ENCODE measurements at regions not wholly inside any gene's neighbourhood (a gene's known extent, or its start where the extent isn't known, plus 50 kb on each side); places are given as distances from the start of the nearest gene placed in this dataset.

DNA sequence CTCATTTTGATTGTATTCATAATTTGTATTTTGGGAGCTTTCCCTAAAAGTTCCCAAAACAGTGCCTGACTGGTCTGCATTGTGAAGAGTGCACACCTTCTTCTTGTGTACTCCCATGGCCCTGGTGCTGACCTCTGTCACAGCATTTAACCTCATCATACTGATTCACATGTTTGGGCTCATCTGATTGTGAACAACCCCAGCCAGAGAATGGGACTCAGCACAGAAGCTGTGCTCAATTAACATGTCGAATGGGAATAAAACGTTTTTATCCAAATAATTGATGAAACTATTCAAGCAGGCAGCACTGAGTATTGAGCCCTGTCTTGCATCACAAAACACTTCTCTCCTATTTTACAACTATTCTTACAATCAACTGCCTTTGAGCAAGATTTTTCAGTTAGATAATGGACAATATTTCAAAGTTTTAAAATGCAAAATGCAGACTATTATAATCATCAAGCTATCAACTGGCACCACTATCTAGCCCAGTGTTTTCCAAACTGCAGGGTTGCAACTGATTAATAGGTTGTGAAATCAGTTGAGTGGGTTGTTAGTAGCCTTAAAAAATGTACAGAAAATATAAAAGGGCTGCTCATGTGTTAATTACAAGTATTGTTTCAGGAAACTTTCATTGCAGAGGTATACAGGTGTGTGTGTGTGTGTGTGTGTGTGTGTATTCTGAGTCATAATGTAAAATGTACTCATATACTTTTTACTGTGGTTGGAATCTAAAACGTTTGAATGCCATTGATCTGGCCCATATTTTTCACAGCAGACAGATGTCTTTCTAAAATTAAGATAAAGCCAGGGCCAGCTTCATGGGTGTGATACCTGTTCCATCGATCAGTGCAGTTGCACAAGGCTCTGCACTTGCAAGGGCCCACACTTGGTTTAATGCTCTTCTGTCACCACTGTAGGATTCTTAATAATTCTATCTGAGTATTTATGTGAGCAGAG is 190.5 kb downstream of the PIK3R1 start:
- H3K4me3 ChIP-seq (ENCODE audit: low read depth in 1 of 2, low read length in 2 of 2), result no peak overlapping the region
- H3K9me3 ChIP-seq (ENCODE audit: control insufficient read depth in 1 of 2, low read length in 2 of 2), result no peaks in the 10 kb centered on the region
- H3K27ac ChIP-seq (ENCODE audit: low read depth, low read length), result no peak overlapping the region
- no peaks in the 10 kb centered on the region for H3K36me3 ChIP-seq (ENCODE audit: control insufficient read depth in 1 of 2, insufficient read depth in 2 of 2, low read length in 2 of 2)
- peaks cover 11 to 18% of the 10 kb centered on the region in 2 donors for H3K4me1 ChIP-seq (ENCODE audit: control insufficient read depth in 1 of 2, insufficient read depth in 2 of 2, low read length in 2 of 2)
- no peaks in the 10 kb centered on the region for H3K27me3 ChIP-seq (ENCODE audit: control insufficient read depth in 1 of 2, insufficient read depth in 2 of 2, low read length in 2 of 2)
- H3K9ac ChIP-seq (ENCODE audit: low read depth in 1 of 2, low read length in 2 of 2), result no peak overlapping the region

DNA sequence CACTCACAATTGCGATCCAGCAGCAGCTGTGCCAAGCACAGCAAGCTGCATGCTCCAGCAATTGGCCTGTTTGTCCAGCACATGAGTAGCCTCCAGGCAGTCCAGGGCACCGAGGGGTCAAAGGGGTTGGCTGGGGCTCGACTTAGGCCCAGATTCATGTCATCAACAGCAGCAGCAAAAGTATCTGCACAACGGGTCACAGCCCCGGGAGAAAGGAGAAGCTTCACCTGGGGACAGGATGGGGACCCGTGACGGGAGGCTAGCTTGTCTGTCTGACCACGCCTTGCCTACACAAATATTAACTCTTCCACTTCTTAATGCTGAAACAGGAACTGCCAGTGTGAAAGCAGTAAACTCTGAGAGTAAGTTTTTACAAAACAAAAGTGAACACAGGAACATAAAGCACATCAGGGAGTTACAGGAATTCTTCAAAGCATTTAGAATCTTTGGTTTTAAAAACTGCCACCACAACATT is 191.2 kb downstream of the PIK3R1 start:
- no peak overlapping the region for H3K27ac ChIP-seq (ENCODE audit: low read depth, low read length)
- no peak overlapping the region for H3K9ac ChIP-seq (ENCODE audit: low read depth in 1 of 2, low read length in 2 of 2)

DNA sequence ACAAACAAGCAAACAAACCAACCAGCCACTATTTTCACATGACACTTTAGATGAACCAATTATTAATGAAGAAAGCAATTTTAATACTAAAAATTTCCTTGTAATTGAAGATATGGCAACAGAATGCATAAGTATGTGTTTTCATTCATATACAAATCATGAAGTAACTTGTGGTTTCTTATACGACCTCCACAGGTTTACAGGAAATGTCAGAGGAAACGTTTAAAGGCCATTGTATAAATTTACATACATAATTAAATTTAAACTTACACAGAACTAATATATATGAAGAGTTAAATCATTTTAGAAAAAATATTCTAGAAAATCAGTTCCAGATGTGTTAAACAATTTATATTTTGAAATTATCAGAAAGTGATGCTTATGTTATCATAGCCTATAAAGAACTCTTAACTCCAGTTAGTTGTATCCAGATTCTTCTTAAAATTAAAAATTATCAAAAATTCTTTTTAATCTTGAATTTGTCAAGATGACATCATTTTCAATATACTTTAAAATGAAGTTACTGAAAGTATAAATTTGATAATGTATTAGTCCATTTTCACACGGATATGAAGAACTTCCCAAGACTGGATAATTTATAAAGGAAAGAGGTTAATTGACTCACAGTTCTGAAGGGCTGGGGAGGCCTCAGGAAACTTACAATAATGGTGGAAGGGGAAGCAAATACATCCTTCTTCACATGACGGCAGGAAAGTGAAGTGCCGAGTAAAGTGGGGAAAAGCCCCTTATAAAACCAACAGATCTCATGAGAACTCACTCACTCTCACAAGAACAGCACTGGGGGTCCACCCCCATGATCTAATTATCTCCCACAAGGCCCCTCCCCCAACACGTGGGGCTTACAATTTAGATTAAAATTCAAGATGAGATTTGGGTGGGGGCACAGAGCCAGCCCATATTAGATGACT is 192.0 kb downstream of the PIK3R1 start:
- H3K4me1 ChIP-seq (ENCODE audit: control insufficient read depth in 1 of 2, insufficient read depth in 2 of 2, low read length in 2 of 2), result peaks cover 11 to 18% of the 10 kb centered on the region in 2 donors
- H3K27ac ChIP-seq (ENCODE audit: low read depth, low read length), result no peak overlapping the region
- no peak overlapping the region for H3K9ac ChIP-seq (ENCODE audit: low read depth in 1 of 2, low read length in 2 of 2)

More for the DNA sequence above, 191.2 kb downstream of the PIK3R1 start:
- H3K4me3 ChIP-seq (ENCODE audit: low read depth in 1 of 2, low read length in 2 of 2), result no peak overlapping the region
- H3K27me3 ChIP-seq (ENCODE audit: control insufficient read depth in 1 of 2, insufficient read depth in 2 of 2, low read length in 2 of 2), result no peaks in the 10 kb centered on the region
- H3K9me3 ChIP-seq (ENCODE audit: control insufficient read depth in 1 of 2, low read length in 2 of 2), result no peaks in the 10 kb centered on the region
- H3K4me1 ChIP-seq (ENCODE audit: control insufficient read depth in 1 of 2, insufficient read depth in 2 of 2, low read length in 2 of 2), result peaks cover 11 to 18% of the 10 kb centered on the region in 2 donors
- no peaks in the 10 kb centered on the region for H3K36me3 ChIP-seq (ENCODE audit: control insufficient read depth in 1 of 2, insufficient read depth in 2 of 2, low read length in 2 of 2)

DNA sequence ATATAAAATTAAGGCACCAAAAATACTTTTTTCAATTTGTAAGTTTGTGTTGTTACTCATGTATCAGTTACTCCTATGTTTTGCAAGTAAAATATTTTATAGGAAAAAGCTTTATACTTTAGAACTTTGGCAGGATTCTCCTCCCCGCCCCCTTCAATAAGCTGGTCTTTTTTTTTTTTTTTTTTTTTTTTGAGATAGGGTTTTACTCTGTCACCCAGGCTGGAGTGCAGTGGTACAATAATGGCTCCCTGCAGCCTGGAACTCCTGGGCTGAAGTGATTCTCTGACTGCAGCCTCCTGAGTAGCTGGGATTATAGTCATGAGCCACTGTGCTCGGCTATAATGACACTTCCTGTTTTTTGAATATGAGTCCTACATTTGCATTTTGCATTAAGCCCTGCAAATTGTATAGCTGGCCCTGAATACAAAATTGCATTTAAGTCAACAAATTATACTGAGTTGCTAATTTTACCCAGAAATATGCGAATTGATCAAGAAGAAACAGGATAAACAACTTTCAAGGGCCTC is 192.9 kb downstream of the PIK3R1 start:
- H3K27me3 ChIP-seq (ENCODE audit: control insufficient read depth in 1 of 2, insufficient read depth in 2 of 2, low read length in 2 of 2), result no peaks in the 10 kb centered on the region
- H3K27ac ChIP-seq (ENCODE audit: low read depth, low read length), result no peak overlapping the region
- no peak overlapping the region for H3K9ac ChIP-seq (ENCODE audit: low read depth in 1 of 2, low read length in 2 of 2)
- no peaks in the 10 kb centered on the region for H3K36me3 ChIP-seq (ENCODE audit: control insufficient read depth in 1 of 2, insufficient read depth in 2 of 2, low read length in 2 of 2)
- no peaks in the 10 kb centered on the region for H3K9me3 ChIP-seq (ENCODE audit: control insufficient read depth in 1 of 2, low read length in 2 of 2)
- no peak overlapping the region for H3K4me3 ChIP-seq (ENCODE audit: low read depth in 1 of 2, low read length in 2 of 2)
- H3K4me1 ChIP-seq (ENCODE audit: control insufficient read depth in 1 of 2, insufficient read depth in 2 of 2, low read length in 2 of 2), result peaks cover 11 to 18% of the 10 kb centered on the region in 2 donors

More for the DNA sequence above, 192.0 kb downstream of the PIK3R1 start:
- no peaks in the 10 kb centered on the region for H3K27me3 ChIP-seq (ENCODE audit: control insufficient read depth in 1 of 2, insufficient read depth in 2 of 2, low read length in 2 of 2)
- no peak overlapping the region for H3K4me3 ChIP-seq (ENCODE audit: low read depth in 1 of 2, low read length in 2 of 2)
- no peaks in the 10 kb centered on the region for H3K36me3 ChIP-seq (ENCODE audit: control insufficient read depth in 1 of 2, insufficient read depth in 2 of 2, low read length in 2 of 2)
- no peaks in the 10 kb centered on the region for H3K9me3 ChIP-seq (ENCODE audit: control insufficient read depth in 1 of 2, low read length in 2 of 2)

DNA sequence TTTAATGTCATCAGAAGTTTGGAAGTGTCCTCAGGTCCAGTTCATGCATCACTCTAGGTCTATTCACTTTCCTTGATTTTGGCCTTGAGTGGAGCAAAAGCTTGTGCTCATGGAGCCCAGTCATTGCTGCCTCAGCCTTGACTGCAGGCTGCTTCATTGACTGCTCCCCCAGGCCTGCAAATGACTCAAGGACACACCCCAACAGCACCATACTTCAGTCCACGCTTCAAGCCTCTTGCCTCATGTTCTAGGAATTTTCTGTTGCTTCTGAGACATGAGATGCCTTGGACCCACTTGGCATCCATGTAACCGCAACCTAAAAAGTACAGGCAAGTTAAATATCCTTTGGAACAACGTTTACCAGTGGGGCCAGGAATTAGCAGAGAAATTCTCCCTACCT is 193.7 kb downstream of the PIK3R1 start:
- Histone ChIP-seq H3K27me3 (ENCODE audit: control insufficient read depth in 1 of 2, insufficient read depth in 2 of 2, low read length in 2 of 2) (no peaks in the 10 kb centered on the region), H3K9me3 (ENCODE audit: control insufficient read depth in 1 of 2, low read length in 2 of 2) (no peaks in the 10 kb centered on the region), H3K9ac (ENCODE audit: low read depth in 1 of 2, low read length in 2 of 2) (no peak overlapping the region), H3K4me3 (ENCODE audit: low read depth in 1 of 2, low read length in 2 of 2) (no peak overlapping the region), H3K4me1 (ENCODE audit: control insufficient read depth in 1 of 2, insufficient read depth in 2 of 2, low read length in 2 of 2) (peaks cover 11 to 18% of the 10 kb centered on the region in 2 donors), H3K36me3 (ENCODE audit: control insufficient read depth in 1 of 2, insufficient read depth in 2 of 2, low read length in 2 of 2) (no peaks in the 10 kb centered on the region), H3K27ac (ENCODE audit: low read depth, low read length) (no peak overlapping the region)

DNA sequence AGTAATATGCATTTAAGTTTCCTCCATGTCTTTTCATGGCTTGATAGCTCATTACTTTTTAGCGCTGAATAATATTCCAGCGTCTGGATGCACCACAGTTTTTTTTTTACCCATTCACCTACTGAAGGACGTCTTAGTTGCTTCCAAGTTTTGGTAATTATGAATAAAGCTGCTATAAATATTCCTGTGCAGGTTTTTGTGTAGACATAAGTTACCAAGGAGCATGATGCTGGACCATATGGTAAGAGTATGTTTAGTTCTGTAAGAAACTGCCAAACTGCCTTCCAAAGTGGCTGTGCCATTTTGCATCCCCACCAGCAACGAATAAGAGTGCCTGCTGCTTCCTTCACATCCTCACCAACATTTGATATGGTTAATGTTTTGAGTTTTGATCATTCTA is 195.6 kb downstream of the PIK3R1 start:
- Histone ChIP-seq H3K4me1 (ENCODE audit: control insufficient read depth in 1 of 2, insufficient read depth in 2 of 2, low read length in 2 of 2) (peaks cover 11% of the 10 kb centered on the region in 2 donors), H3K36me3 (ENCODE audit: control insufficient read depth in 1 of 2, insufficient read depth in 2 of 2, low read length in 2 of 2) (no peaks in the 10 kb centered on the region), H3K9me3 (ENCODE audit: control insufficient read depth in 1 of 2, low read length in 2 of 2) (no peaks in the 10 kb centered on the region), H3K9ac (ENCODE audit: low read depth in 1 of 2, low read length in 2 of 2) (no peak overlapping the region), H3K27me3 (ENCODE audit: control insufficient read depth in 1 of 2, insufficient read depth in 2 of 2, low read length in 2 of 2) (no peaks in the 10 kb centered on the region), H3K27ac (ENCODE audit: low read depth, low read length) (no peak overlapping the region), H3K4me3 (ENCODE audit: low read depth in 1 of 2, low read length in 2 of 2) (no peak overlapping the region)

DNA sequence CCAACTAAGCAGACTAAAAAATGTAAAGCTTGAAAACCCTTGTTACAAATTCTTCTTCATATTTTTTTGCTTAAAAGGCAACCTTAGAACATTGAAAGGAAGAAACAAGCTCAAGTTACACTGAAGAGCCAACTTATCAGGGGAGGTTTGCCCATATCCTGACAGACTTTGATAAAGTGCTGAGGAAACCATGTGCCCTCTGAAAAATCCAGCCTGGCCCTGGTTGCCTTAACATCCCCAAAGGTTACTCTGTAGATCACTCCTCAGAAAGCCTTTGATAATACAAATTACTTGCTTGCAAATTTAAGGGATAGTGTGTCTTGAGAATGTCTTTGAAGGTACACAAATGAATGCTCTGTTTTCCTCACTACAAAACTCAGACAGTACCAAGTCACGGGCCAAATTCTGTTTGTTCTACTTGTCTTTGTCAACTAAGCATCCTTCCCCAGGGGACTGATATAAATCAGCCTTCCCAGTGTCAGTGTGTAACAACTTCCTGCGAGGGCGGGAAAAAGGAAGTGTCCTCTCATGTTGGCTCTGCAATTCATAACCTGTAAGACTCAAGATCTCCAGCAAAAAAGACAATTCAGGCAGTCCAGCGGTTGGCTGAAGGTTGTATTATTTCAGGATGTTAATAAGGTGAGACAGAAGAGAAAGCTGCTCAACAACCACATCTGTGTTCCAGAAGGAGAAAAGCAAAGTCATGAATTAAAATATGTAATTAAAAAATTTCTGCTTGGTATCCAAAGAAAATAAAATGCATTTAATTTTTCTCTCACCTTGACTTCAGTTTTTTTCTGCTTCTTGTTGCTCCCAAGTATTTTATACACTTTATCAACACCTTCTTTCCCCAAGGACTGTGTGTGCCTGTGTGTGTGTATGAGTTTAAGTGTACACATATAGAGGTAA is 199.9 kb downstream of the PIK3R1 start:
- Histone ChIP-seq H3K4me3 (ENCODE audit: low read depth in 1 of 2, low read length in 2 of 2) (no peak overlapping the region), H3K9ac (ENCODE audit: low read depth in 1 of 2, low read length in 2 of 2) (no peak overlapping the region), H3K4me1 (ENCODE audit: control insufficient read depth in 1 of 2, insufficient read depth in 2 of 2, low read length in 2 of 2) (peaks cover 7 to 10% of the 10 kb centered on the region in 2 donors), H3K36me3 (ENCODE audit: control insufficient read depth in 1 of 2, insufficient read depth in 2 of 2, low read length in 2 of 2) (no peaks in the 10 kb centered on the region), H3K27ac (ENCODE audit: low read depth, low read length) (no peak overlapping the region), H3K9me3 (ENCODE audit: control insufficient read depth in 1 of 2, low read length in 2 of 2) (no peaks in the 10 kb centered on the region), H3K27me3 (ENCODE audit: control insufficient read depth in 1 of 2, insufficient read depth in 2 of 2, low read length in 2 of 2) (no peaks in the 10 kb centered on the region)

DNA sequence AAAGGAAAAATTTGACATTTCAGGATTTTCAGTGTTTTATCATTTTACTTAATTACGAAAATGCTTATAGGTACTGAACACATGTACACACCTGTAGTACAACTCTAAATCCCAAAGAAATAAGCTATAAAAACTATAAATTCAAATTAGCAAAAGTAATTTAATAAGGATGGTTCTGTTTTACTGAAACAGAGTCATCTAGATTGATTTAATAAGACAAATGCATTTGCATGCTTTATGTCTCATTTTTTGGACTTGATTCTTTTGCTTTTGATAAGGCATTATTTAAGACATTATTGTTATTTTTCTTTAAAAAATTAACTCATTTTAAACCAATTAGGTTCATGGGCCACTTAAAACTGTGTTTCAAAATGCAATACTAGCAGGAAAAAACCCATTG is 201.2 kb downstream of the PIK3R1 start:
- no peaks in the 10 kb centered on the region for H3K27me3 ChIP-seq (ENCODE audit: control insufficient read depth in 1 of 2, insufficient read depth in 2 of 2, low read length in 2 of 2)
- no peak overlapping the region for H3K9ac ChIP-seq (ENCODE audit: low read depth in 1 of 2, low read length in 2 of 2)
- no peak overlapping the region for H3K4me3 ChIP-seq (ENCODE audit: low read depth in 1 of 2, low read length in 2 of 2)
- no peaks in the 10 kb centered on the region for H3K36me3 ChIP-seq (ENCODE audit: control insufficient read depth in 1 of 2, insufficient read depth in 2 of 2, low read length in 2 of 2)
- H3K9me3 ChIP-seq (ENCODE audit: control insufficient read depth in 1 of 2, low read length in 2 of 2), result no peaks in the 10 kb centered on the region
- peaks cover 7 to 10% of the 10 kb centered on the region in 2 donors for H3K4me1 ChIP-seq (ENCODE audit: control insufficient read depth in 1 of 2, insufficient read depth in 2 of 2, low read length in 2 of 2)
- H3K27ac ChIP-seq (ENCODE audit: low read depth, low read length), result no peak overlapping the region

DNA sequence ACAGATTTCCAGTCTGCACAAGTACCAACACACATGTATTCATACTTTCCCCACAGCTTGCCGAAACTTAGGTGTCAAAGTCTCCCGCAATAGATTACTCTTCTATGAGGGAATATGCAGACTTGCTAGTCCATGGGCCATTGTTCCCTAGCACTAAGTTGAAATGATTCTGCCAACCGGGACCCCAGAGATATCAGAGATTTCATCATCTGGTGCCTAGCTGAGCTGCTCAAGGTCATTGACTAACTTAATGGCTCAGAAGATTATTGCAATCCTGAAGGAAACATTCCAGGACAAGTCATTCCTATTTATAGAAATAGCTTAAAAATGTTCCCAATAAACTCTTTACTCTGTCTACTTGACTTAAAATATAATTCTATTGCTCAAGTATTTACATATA is 202.6 kb downstream of the PIK3R1 start:
- peaks cover 13% of the 10 kb centered on the region in 2 donors for H3K4me1 ChIP-seq (ENCODE audit: control insufficient read depth in 1 of 2, insufficient read depth in 2 of 2, low read length in 2 of 2)
- H3K36me3 ChIP-seq (ENCODE audit: control insufficient read depth in 1 of 2, insufficient read depth in 2 of 2, low read length in 2 of 2), result no peaks in the 10 kb centered on the region
- H3K9me3 ChIP-seq (ENCODE audit: control insufficient read depth in 1 of 2, low read length in 2 of 2), result no peaks in the 10 kb centered on the region
- no peak overlapping the region for H3K9ac ChIP-seq (ENCODE audit: low read depth in 1 of 2, low read length in 2 of 2)
- H3K27me3 ChIP-seq (ENCODE audit: control insufficient read depth in 1 of 2, insufficient read depth in 2 of 2, low read length in 2 of 2), result no peaks in the 10 kb centered on the region
- H3K27ac ChIP-seq (ENCODE audit: low read depth, low read length), result no peak overlapping the region
- H3K4me3 ChIP-seq (ENCODE audit: low read depth in 1 of 2, low read length in 2 of 2), result no peak overlapping the region

Data from duodenal mucosa (tissue), 2 donors.